ENCODE measurements at regions not wholly inside any gene's neighbourhood (a gene's known extent, or its start where the extent isn't known, plus 50 kb on each side); places are given as distances from the start of the nearest gene placed in this dataset.

DNA sequence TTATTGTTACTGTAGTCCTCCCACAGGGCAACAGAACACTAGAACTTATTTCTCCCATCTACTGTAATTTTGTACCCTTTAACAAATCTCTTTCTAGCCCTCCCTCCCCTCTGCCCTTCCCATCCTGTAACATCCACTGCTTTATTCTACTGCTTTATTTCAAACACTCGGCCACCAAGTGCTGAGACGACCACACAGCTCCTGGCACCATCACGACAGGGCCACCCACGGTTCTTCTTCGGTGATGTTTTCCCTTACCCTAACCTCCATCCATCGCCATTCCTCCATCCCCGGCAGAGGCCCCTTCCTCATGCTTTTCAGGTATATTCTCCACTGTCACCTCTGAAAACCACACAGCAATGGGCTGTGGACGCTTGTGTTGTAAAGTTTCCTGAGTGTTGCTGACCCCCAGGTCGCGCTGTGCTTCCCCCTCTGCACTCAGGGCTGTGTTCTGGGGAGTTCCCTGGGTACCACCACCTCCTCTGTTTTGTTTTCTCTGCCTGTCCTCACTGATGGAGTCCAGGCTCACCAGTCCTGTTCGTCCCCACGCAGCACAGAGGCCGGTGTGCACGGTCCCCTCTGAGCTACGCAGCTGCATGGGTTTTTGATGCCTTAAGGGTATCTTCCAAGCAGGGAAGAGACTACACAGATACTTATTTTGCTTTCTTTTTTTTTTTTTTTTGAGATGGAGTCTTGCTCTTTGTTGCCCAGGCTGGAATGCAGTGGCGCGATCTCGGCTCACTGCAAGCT is 207.2 kb upstream of the TMEM132C start:
- TF ChIP-seq MAX (IDR thresholded peaks at IDR 0.05) (no peak), ZBTB7A (IDR thresholded peaks at IDR 0.05; ENCODE audit: low read depth) (no peak), NFIC (IDR thresholded peaks at IDR 0.05) (no peak), CREB1 (IDR thresholded peaks at IDR 0.05; ENCODE audit: low read depth) (no peak), CEBPB (IDR thresholded peaks at IDR 0.05) (no peak), TAF1 (IDR thresholded peaks at IDR 0.05; ENCODE audit: low read depth) (no peak)
- TF ChIP-seq, protein P1, sequence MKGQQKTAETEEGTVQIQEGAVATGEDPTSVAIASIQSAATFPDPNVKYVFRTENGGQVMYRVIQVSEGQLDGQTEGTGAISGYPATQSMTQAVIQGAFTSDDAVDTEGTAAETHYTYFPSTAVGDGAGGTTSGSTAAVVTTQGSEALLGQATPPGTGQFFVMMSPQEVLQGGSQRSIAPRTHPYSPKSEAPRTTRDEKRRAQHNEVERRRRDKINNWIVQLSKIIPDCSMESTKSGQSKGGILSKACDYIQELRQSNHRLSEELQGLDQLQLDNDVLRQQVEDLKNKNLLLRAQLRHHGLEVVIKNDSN (IDR thresholded peaks at IDR 0.05), result no peak

DNA sequence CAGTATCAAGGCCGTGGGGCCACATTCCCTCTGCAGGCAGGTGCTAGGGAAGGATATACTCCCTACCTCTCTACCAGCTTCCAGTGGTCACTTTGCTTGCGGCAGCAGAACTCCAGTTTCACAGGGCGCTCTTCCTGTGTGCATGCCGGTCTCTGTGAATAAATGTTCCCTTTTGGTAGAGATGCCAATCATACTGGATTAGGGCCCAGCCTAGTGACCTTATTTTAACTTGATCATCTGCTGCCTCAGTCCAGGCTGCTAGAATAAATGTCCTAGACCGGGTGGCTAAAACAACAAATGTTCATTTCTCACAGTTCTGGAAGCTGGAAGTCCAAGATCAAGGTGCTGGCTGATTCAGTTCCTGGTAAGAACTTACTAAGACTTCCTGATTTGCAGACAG is 198.8 kb upstream of the TMEM132C start:
- no peak for TF ChIP-seq TEAD4 (IDR thresholded peaks at IDR 0.05)
- no peak for TF ChIP-seq CEBPB (IDR thresholded peaks at IDR 0.05)
- TF ChIP-seq MAX (IDR thresholded peaks at IDR 0.05), result no peak
- TF ChIP-seq CREB1 (IDR thresholded peaks at IDR 0.05; ENCODE audit: low read depth), result no peak
- no peak for TF ChIP-seq TCF12 (IDR thresholded peaks at IDR 0.05; ENCODE audit: low read depth)
- no peak for TF ChIP-seq NFIC (IDR thresholded peaks at IDR 0.05)
- TF ChIP-seq YY1 (IDR thresholded peaks at IDR 0.05; ENCODE audit: low read depth), result no peak
- no peak for TF ChIP-seq FOXM1 (IDR thresholded peaks at IDR 0.05; ENCODE audit: borderline replicate concordance, low read depth)
- TF ChIP-seq EGR1 (IDR thresholded peaks at IDR 0.05), result no peak
- TF ChIP-seq TAF1 (IDR thresholded peaks at IDR 0.05; ENCODE audit: low read depth), result no peak
- TF ChIP-seq, protein P2, sequence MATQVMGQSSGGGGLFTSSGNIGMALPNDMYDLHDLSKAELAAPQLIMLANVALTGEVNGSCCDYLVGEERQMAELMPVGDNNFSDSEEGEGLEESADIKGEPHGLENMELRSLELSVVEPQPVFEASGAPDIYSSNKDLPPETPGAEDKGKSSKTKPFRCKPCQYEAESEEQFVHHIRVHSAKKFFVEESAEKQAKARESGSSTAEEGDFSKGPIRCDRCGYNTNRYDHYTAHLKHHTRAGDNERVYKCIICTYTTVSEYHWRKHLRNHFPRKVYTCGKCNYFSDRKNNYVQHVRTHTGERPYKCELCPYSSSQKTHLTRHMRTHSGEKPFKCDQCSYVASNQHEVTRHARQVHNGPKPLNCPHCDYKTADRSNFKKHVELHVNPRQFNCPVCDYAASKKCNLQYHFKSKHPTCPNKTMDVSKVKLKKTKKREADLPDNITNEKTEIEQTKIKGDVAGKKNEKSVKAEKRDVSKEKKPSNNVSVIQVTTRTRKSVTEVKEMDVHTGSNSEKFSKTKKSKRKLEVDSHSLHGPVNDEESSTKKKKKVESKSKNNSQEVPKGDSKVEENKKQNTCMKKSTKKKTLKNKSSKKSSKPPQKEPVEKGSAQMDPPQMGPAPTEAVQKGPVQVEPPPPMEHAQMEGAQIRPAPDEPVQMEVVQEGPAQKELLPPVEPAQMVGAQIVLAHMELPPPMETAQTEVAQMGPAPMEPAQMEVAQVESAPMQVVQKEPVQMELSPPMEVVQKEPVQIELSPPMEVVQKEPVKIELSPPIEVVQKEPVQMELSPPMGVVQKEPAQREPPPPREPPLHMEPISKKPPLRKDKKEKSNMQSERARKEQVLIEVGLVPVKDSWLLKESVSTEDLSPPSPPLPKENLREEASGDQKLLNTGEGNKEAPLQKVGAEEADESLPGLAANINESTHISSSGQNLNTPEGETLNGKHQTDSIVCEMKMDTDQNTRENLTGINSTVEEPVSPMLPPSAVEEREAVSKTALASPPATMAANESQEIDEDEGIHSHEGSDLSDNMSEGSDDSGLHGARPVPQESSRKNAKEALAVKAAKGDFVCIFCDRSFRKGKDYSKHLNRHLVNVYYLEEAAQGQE (IDR thresholded peaks at IDR 0.05; ENCODE audit: low read depth), result no peak

- no peak for TF ChIP-seq EGR1 (IDR thresholded peaks at IDR 0.05)
- no peak for TF ChIP-seq FOXM1 (IDR thresholded peaks at IDR 0.05; ENCODE audit: borderline replicate concordance, low read depth)
- no peak for TF ChIP-seq NFIC (IDR thresholded peaks at IDR 0.05)
- TF ChIP-seq, protein P2 (IDR thresholded peaks at IDR 0.05; ENCODE audit: low read depth), result no peak
- TF ChIP-seq RAD21 (IDR thresholded peaks at IDR 0.05; ENCODE audit: low read depth), result peak; percentile 64
- no peak for TF ChIP-seq TCF12 (IDR thresholded peaks at IDR 0.05; ENCODE audit: low read depth)
These were observed 197.5 kb upstream of the TMEM132C start for GRCh38 chr12:128069359-128069997.

DNA sequence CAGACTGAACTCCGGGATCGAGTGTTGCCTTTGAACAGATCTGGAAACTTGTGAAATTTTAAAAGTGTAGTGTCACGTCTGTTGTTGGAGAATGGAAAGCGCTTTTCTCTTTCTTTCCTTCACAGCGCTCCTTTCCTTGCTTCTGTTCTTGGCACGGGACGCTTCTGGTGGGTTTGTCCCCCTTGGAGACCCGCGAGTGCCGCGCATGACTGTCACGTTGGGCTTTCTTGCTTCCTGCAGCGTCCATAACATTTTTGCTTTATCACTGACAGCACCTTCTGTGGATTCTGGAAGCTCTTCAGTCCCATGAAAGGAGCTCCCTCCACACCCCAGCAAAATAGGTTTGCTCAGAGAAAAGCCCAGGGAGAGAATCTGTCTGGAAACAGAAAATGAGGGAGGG is 193.0 kb upstream of the TMEM132C start:
- TF ChIP-seq EGR1 (IDR thresholded peaks at IDR 0.05) (no peak), YY1 (IDR thresholded peaks at IDR 0.05; ENCODE audit: low read depth) (no peak), CEBPB (IDR thresholded peaks at IDR 0.05) (no peak), TAF1 (IDR thresholded peaks at IDR 0.05; ENCODE audit: low read depth) (no peak), FOXM1 (IDR thresholded peaks at IDR 0.05; ENCODE audit: borderline replicate concordance, low read depth) (no peak), CREB1 (IDR thresholded peaks at IDR 0.05; ENCODE audit: low read depth) (no peak), TCF12 (IDR thresholded peaks at IDR 0.05; ENCODE audit: low read depth) (no peak), NFIC (IDR thresholded peaks at IDR 0.05) (no peak), TEAD4 (IDR thresholded peaks at IDR 0.05) (no peak), RAD21 (IDR thresholded peaks at IDR 0.05; ENCODE audit: low read depth) (no peak), MAX (IDR thresholded peaks at IDR 0.05) (no peak), ZBTB7A (IDR thresholded peaks at IDR 0.05; ENCODE audit: low read depth) (no peak), EP300 (IDR thresholded peaks at IDR 0.05; ENCODE audit: borderline replicate concordance) (no peak)
- TF ChIP-seq, protein P1 (IDR thresholded peaks at IDR 0.05), result no peak
- TF ChIP-seq, protein P2 (IDR thresholded peaks at IDR 0.05; ENCODE audit: low read depth), result no peak
